ENCODE measurements at regions not wholly inside any gene's neighbourhood (a gene's known extent, or its start where the extent isn't known, plus 50 kb on each side); places are given as distances from the start of the nearest gene placed in this dataset.

GRCh38 chr2:226159875-226160479 lies 639.6 kb downstream of the IRS1 start:
- H3K27ac ChIP-seq, result peak overlapping the region; percentile 70 to 90 (median 80)
- no peak for DNase-seq
- intact Hi-C loops (cut with DNase I), result no loop called here
- no peaks in the 10 kb centered on the region for H3K27me3 ChIP-seq
- H3K36me3 ChIP-seq, result no peaks in the 10 kb centered on the region
- no peaks in the 10 kb centered on the region for H3K9me3 ChIP-seq
- peaks cover 33 to 38% of the 10 kb centered on the region in 2 donors for H3K4me1 ChIP-seq
- H3K4me3 ChIP-seq (replicated peaks in 1 of 3), result no peak overlapping the region
- TF ChIP-seq CTCF (IDR thresholded peaks at IDR 0.05), result no peak
- peak in 1 of 2 donors; percentile 8 for TF ChIP-seq POLR2A (IDR thresholded peaks at IDR 0.05)
- WGBS, 2 donors, result 21% methylated on average over 4 of the region's 4 CpGs

GRCh38 chr2:226158940-226159339 lies 640.7 kb downstream of the IRS1 start:
- H3K4me3 ChIP-seq (replicated peaks in 1 of 3), result no peak overlapping the region
- peaks cover 33 to 39% of the 10 kb centered on the region in 2 donors for H3K4me1 ChIP-seq
- peak overlapping the region; percentile 70 to 90 (median 80) for H3K27ac ChIP-seq
- TF ChIP-seq CTCF (IDR thresholded peaks at IDR 0.05) (peak in 1 of 6 experiments; percentile 39), POLR2A (IDR thresholded peaks at IDR 0.05) (no peak)
- no peaks in the 10 kb centered on the region for H3K27me3 ChIP-seq
- no peak for DNase-seq
- intact Hi-C loops (cut with DNase I), result no loop called here
- no peaks in the 10 kb centered on the region for H3K36me3 ChIP-seq
- H3K9me3 ChIP-seq, result no peaks in the 10 kb centered on the region
- 85 to 92% methylated on average over 2 of the region's 2 CpGs for WGBS, 2 donors

GRCh38 chr2:226158229-226158628 lies 641.4 kb downstream of the IRS1 start:
- Histone ChIP-seq H3K36me3 (no peaks in the 10 kb centered on the region), H3K4me3 (replicated peaks in 1 of 3) (no peak overlapping the region), H3K9me3 (no peaks in the 10 kb centered on the region), H3K4me1 (peaks cover 33 to 39% of the 10 kb centered on the region in 2 donors), H3K27me3 (no peaks in the 10 kb centered on the region), H3K27ac (peak overlapping the region; percentile 70 to 90 (median 80))
- peak in 1 of 2 donors; percentile 33 for DNase-seq
- intact Hi-C loops (cut with DNase I), result no loop called here
- 31 to 52% methylated on average over 1 of the region's 1 CpG for WGBS, 2 donors
- TF ChIP-seq CTCF (IDR thresholded peaks at IDR 0.05), result no peak
- TF ChIP-seq POLR2A (IDR thresholded peaks at IDR 0.05), result peak in 1 of 2 donors; percentile 44

GRCh38 chr2:226155093-226155875 lies 644.3 kb downstream of the IRS1 start:
- intact Hi-C loops (cut with DNase I), result no loop called here
- no peak for DNase-seq
- Histone ChIP-seq H3K4me1 (peaks cover 36 to 39% of the 10 kb centered on the region in 2 donors), H3K9me3 (no peaks in the 10 kb centered on the region), H3K4me3 (replicated peaks in 1 of 3) (no peak overlapping the region), H3K27ac (peak overlapping the region; percentile 43 to 70 (median 46)), H3K27me3 (no peaks in the 10 kb centered on the region), H3K36me3 (no peaks in the 10 kb centered on the region)
- no peak for TF ChIP-seq CTCF (IDR thresholded peaks at IDR 0.05)
- TF ChIP-seq POLR2A (IDR thresholded peaks at IDR 0.05), result no peak
- 60 to 66% methylated on average over 5 of the region's 5 CpGs for WGBS, 2 donors

GRCh38 chr2:226154610-226155009 lies 645.0 kb downstream of the IRS1 start:
- H3K27me3 ChIP-seq, result no peaks in the 10 kb centered on the region
- H3K36me3 ChIP-seq, result no peaks in the 10 kb centered on the region
- peak overlapping the region in 2 of 3 donors; percentile 46 to 70 for H3K27ac ChIP-seq
- H3K9me3 ChIP-seq, result no peaks in the 10 kb centered on the region
- TF ChIP-seq CTCF (IDR thresholded peaks at IDR 0.05), result no peak
- TF ChIP-seq POLR2A (IDR thresholded peaks at IDR 0.05), result no peak
- intact Hi-C loops (cut with DNase I), result no loop called here
- no peak for DNase-seq
- no peak overlapping the region for H3K4me3 ChIP-seq (replicated peaks in 1 of 3)
- H3K4me1 ChIP-seq, result peaks cover 36 to 38% of the 10 kb centered on the region in 2 donors
- 24 to 26% methylated on average over 3 of the region's 3 CpGs for WGBS, 2 donors
